WERI-Rb-1 (cell line): ENCODE measurements at regions not wholly inside any gene's neighbourhood (a gene's known extent, or its start where the extent isn't known, plus 50 kb on each side); places are given as distances from the start of the nearest gene placed in this dataset.

Experiments used
- DNase-seq: peaks from one replicate; pipeline ENCODE4 v3.0.0-alpha.2; 2020
- H3K27ac ChIP-seq: fragments of 250-450 bp; sonication (Bioruptor Pico); 2 replicates; pipeline ENCODE4 v1.5.1; 2020; ENCODE audit warnings: mild to moderate bottlenecking, moderate library complexity
- H3K27me3 ChIP-seq: fragments of 250-450 bp; sonication (Bioruptor Pico); 2 replicates; pipeline ENCODE4 v1.5.1; 2021; ENCODE audit warnings: mild to moderate bottlenecking, low read depth, moderate library complexity; ENCODE audit not compliant: insufficient read depth, severe bottlenecking
- H3K36me3 ChIP-seq: fragments of 250-450 bp; sonication (Bioruptor Pico); 2 replicates; pipeline ENCODE4 v1.5.1; 2020; ENCODE audit warnings: mild to moderate bottlenecking, moderate library complexity
- H3K4me3 ChIP-seq: 2 replicates; pipeline ENCODE4 v1.5.1; 2011; ENCODE audit warnings: low read depth, mild to moderate bottlenecking, control low read depth, low read length
- H3K9me3 ChIP-seq: fragments of 250-450 bp; sonication (Bioruptor Pico); 2 replicates; pipeline ENCODE4 v1.5.1; 2021; ENCODE audit warnings: mild to moderate bottlenecking, moderate library complexity; ENCODE audit not compliant: severe bottlenecking
- CTCF ChIP-seq: IDR thresholded peaks from 2 replicates; pipeline ENCODE4 v1.5.1; 2011; ENCODE audit warnings: low read depth, mild to moderate bottlenecking, control low read depth, inconsistent platforms, low read length

GRCh38 chr6:165119231-165120020 lies 190.0 kb downstream of the C6orf118 start:
- TF ChIP-seq CTCF = no peak
- no peaks in the 10 kb centered on the region for H3K27me3 ChIP-seq
- no peak for DNase-seq
- H3K4me3 ChIP-seq = no peak overlapping the region
- H3K9me3 ChIP-seq = no peaks in the 10 kb centered on the region
- H3K36me3 ChIP-seq = no peaks in the 10 kb centered on the region
- H3K27ac ChIP-seq = no peak overlapping the region

GRCh38 chr6:165118736-165119135 lies 190.7 kb downstream of the C6orf118 start:
- no peak for TF ChIP-seq CTCF
- H3K9me3 ChIP-seq = no peaks in the 10 kb centered on the region
- no peak overlapping the region for H3K27ac ChIP-seq

GRCh38 chr6:165117806-165118205 lies 191.6 kb downstream of the C6orf118 start:
- Histone ChIP-seq H3K4me3 (no peak overlapping the region), H3K27ac (no peak overlapping the region), H3K9me3 (peaks cover 3% of the 10 kb centered on the region), H3K27me3 (no peaks in the 10 kb centered on the region), H3K36me3 (no peaks in the 10 kb centered on the region)
- DNase-seq = no peak
- TF ChIP-seq CTCF = no peak

More at GRCh38 chr6:165118736-165119135, 190.7 kb downstream of the C6orf118 start:
- Histone ChIP-seq H3K36me3 (no peaks in the 10 kb centered on the region), H3K4me3 (no peak overlapping the region), H3K27me3 (no peaks in the 10 kb centered on the region)
- no peak for DNase-seq

GRCh38 chr6:165117121-165117520 lies 192.3 kb downstream of the C6orf118 start:
- no peak for DNase-seq
- Histone ChIP-seq H3K27me3 (no peaks in the 10 kb centered on the region), H3K36me3 (no peaks in the 10 kb centered on the region), H3K4me3 (no peak overlapping the region), H3K9me3 (peaks cover 3% of the 10 kb centered on the region), H3K27ac (no peak overlapping the region)
- no peak for TF ChIP-seq CTCF

GRCh38 chr6:165110860-165111259 lies 198.5 kb downstream of the C6orf118 start:
- Histone ChIP-seq H3K4me3 (no peak overlapping the region), H3K27me3 (no peaks in the 10 kb centered on the region), H3K27ac (no peak overlapping the region), H3K36me3 (no peaks in the 10 kb centered on the region), H3K9me3 (peaks cover 3% of the 10 kb centered on the region)
- no peak for DNase-seq
- TF ChIP-seq CTCF = no peak

GRCh38 chr6:165109011-165109410 lies 200.4 kb downstream of the C6orf118 start:
- TF ChIP-seq CTCF = no peak
- DNase-seq = no peak
- H3K27ac ChIP-seq = no peak overlapping the region
- H3K4me3 ChIP-seq = no peak overlapping the region
- H3K27me3 ChIP-seq = no peaks in the 10 kb centered on the region
- H3K36me3 ChIP-seq = no peaks in the 10 kb centered on the region
- peaks cover 3% of the 10 kb centered on the region for H3K9me3 ChIP-seq
